ENCODE measurements at regions not wholly inside any gene's neighbourhood (a gene's known extent, or its start where the extent isn't known, plus 50 kb on each side); places are given as distances from the start of the nearest gene placed in this dataset.

GRCh38 chr2:42965196-42965595 lies 172.8 kb upstream of the HAAO start:
- Histone ChIP-seq H3K4me3 (no peak overlapping the region), H3F3A (replicated peaks; ENCODE audit: low read depth) (no peaks in the 10 kb centered on the region), H3K4me1 (ENCODE audit: insufficient read depth) (peaks cover 24% of the 10 kb centered on the region; the same call in 1 of the 2 replicates), H3K27me3 (ENCODE audit: insufficient read depth) (no peaks in the 10 kb centered on the region), H3K9me2 (ENCODE audit: insufficient read depth) (no peaks in the 10 kb centered on the region), H4K20me1 (replicated peaks; ENCODE audit: insufficient read depth) (no peaks in the 10 kb centered on the region), H3K79me2 (replicated peaks; ENCODE audit: insufficient read depth) (no peaks in the 10 kb centered on the region), H3K27ac (ENCODE audit: low read depth) (no peak overlapping the region), H3K4me2 (no peak overlapping the region), H2AFZ (no peak overlapping the region), H3K36me3 (ENCODE audit: insufficient read depth) (no peaks in the 10 kb centered on the region)
- Mint-ChIP-seq H3K27ac (no peak overlapping the region), H3K36me3 (ENCODE audit: low read depth) (no peaks in the 10 kb centered on the region), H3K4me3 (no peak overlapping the region), H3K27me3 (ENCODE audit: insufficient read depth, low read depth, poor library complexity) (peaks cover 4% of the 10 kb centered on the region), H3K4me1 (peaks cover 24% of the 10 kb centered on the region), H3K9me3 (no peaks in the 10 kb centered on the region)
- DNase-seq (ENCODE audit: low spot score) (no peak), ATAC-seq (no peak)
- TF ChIP-seq ETS1 (IDR thresholded peaks at IDR 0.05) (no peak), STAT1 (IDR thresholded peaks at IDR 0.05; ENCODE audit: unreplicated experiment) (no peak), EZH2phosphoT487 (IDR thresholded peaks at IDR 0.05; ENCODE audit: unreplicated experiment) (no peak), ZNF114 (CRISPR knock-in tag; IDR thresholded peaks at IDR 0.05) (no peak), ZNF462 (CRISPR knock-in tag; IDR thresholded peaks at IDR 0.05) (no peak), CREB1 (CRISPR knock-in tag; IDR thresholded peaks at IDR 0.05; ENCODE audit: low read depth) (no peak), EZH2 (IDR thresholded peaks at IDR 0.05; ENCODE audit: low read depth, unreplicated experiment) (no peak), ZNF331 (CRISPR knock-in tag; IDR thresholded peaks at IDR 0.05; ENCODE audit: low read depth) (no peak), JUNB (IDR thresholded peaks at IDR 0.05; ENCODE audit: unreplicated experiment) (no peak), NANOG (IDR thresholded peaks at IDR 0.05; ENCODE audit: borderline replicate concordance) (no peak), POLR2AphosphoS5 (IDR thresholded peaks at IDR 0.05; ENCODE audit: low read depth) (no peak), REST (IDR thresholded peaks at IDR 0.05; ENCODE audit: unreplicated experiment) (no peak)

Data from GM23338 (cell line).